Heart right ventricle (tissue), 16 donors: ENCODE measurements at regions not wholly inside any gene's neighbourhood (a gene's known extent, or its start where the extent isn't known, plus 50 kb on each side); places are given as distances from the start of the nearest gene placed in this dataset.

Experiments used
- ATAC-seq, 8 donors: fragments of 200-7000 bp; cut with Tn5 transposase; one replicate each; pipeline ENCODE4 v1.9.1; 2020; ENCODE audit warnings: mild to moderate bottlenecking in 8 of 8, moderate library complexity in 8 of 8, moderate number of reproducible peaks in 1 of 8
- DNase-seq, 2 donors: peaks; one replicate each; pipeline ENCODE4 v3.0.0-alpha.2; 2020
- H3K27ac ChIP-seq, 10 donors: fragments of 200-600 bp; sonication (generic) in 2 of 10; one replicate each; pipeline versions ENCODE4 v1.5.0 to v1.8.0; 2020 to 2022; ENCODE audit warnings: mild to moderate bottlenecking in 3 of 10
- H3K27me3 ChIP-seq, 7 donors: fragments of 200-600 bp; one replicate each; pipeline ENCODE4 v1.8.0; 2021 to 2022; ENCODE audit warnings: mild to moderate bottlenecking in 2 of 7
- H3K36me3 ChIP-seq, 9 donors: fragments of 200-600 bp; sonication (generic) in 1 of 9; one replicate each; pipeline versions ENCODE4 v1.5.0 to v1.8.0; 2020 to 2022; ENCODE audit warnings: mild to moderate bottlenecking in 2 of 9
- H3K4me1 ChIP-seq, 9 donors: fragments of 200-600 bp; sonication (generic) in 1 of 9; one replicate each; pipeline versions ENCODE4 v1.5.0 to v1.8.0; 2020 to 2022; ENCODE audit warnings: mild to moderate bottlenecking in 4 of 9
- H3K4me3 ChIP-seq, 10 donors: fragments of 200-600 bp; sonication (generic) in 2 of 10; one replicate each; pipeline versions ENCODE4 v1.5.0 to v1.8.0; 2020 to 2022; ENCODE audit warnings: mild to moderate bottlenecking in 7 of 10, moderate library complexity in 2 of 10
- H3K9me3 ChIP-seq, 11 donors: fragments of 200-600 bp in 10 of 11; sonication (generic) in 2 of 11; one replicate each; pipeline versions ENCODE4 v1.5.0 to v1.8.0; 2013 to 2022; ENCODE audit warnings: mild to moderate bottlenecking in 2 of 11, control low read depth in 1 of 11, moderate library complexity in 1 of 11
- WGBS, 2 donors: extraction: QIAGEN DNeasy Blood & Tissue Kit; methylation state at CpG; one replicate each; pipeline ENCODE4 v1.1.7; 2013; ENCODE audit warnings: inconsistent platforms in 1 of 2; 5-methylcytosine and 5-hydroxymethylcytosine counted together
- intact Hi-C, 10 donors: fragments of 100-400 bp; cut with DNase I; formaldehyde crosslinking; loops; one replicate each; pipeline versions ENCODE4 v1.11.1 to v1.14.2; 2022
- TF ChIP-seq, protein P1 (sequence below), 9 donors: fragments of 200-600 bp; sonication (generic) in 2 of 9; IDR thresholded peaks; one replicate each; pipeline versions ENCODE4 v1.5.0 to v1.8.0; 2021 to 2022; ENCODE audit warnings: antibody characterized with exemption in 9 of 9, mild to moderate bottlenecking in 5 of 9, moderate library complexity in 1 of 9
- donor health status: Arrhythmogenic right ventricular cardiomyopathy.
- donor health status: ischemic (EF 13 %, LVEDD 7.1; RV severe dilation, severe dysfunction).
- donor health status: healthy with polysubstance abuse.
- donor health status: DM: no; HTN: yes; CAD: no.
- donor health status: DM: no; HTN: no; CAD: no.
- donor health status: ischemic (EF 25% LVEDD 6.9; RV normal size, moderate dysfunction).
- donor health status: ischemic (EF 25% LVEDD 5.7; RV mildly dilated, moderate dysfunction).
- donor health status: healthy.
- donor health status: DM: yes; HTN: yes; CAD: no.
- donor health status: Ischemic cardiomyopathy.
- donor health status: ischemic (EF 35%, LVEDD 5.7; RV mildly dilated, moderate dysfunction).
- donor health status: nonischemic (EF 11% LVEDD 7.7; RV severe dilation, severe dysfunction).
- donor health status: DM: yes; HTN: yes; CAD: no.
- donor health status: PGD.
- donor health status: ischemic (EF 29% LVEDD 5.4; RV normal size, mild dysfunction).
- donor health status: nonischemic (EF 23%, LVEDD 6.1; RV moderate dilation, normal function).

DNA sequence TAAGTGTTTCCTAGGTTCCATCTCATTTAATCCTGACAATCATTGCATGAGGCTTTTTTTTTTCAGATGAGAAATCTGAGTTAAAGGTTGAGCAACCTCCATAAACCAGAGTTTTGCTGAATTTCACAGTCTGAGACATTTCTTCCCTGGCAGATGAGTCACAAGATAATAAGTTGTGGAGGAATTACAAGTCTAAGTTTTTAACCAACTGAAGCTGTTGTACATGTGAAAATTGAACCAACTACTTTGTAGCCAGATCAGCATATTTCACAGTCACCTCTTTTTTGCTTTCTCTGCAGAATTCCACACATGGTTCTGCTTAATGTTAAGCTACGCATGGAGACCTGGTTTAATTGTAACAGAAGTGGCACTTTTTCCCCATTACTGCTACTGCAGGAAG, 765.6 kb downstream of the CDH11 start:
- DNase-seq = no peak
- intact Hi-C loops = no loop called here
- Histone ChIP-seq H3K4me3 (no peak overlapping the region), H3K27me3 (no peaks in the 10 kb centered on the region), H3K4me1 (no peaks in the 10 kb centered on the region), H3K9me3 (peaks cover 0 to 3% (median 0%) of the 10 kb centered on the region in 11 donors), H3K36me3 (no peaks in the 10 kb centered on the region), H3K27ac (no peak overlapping the region)
- 95 to 100% methylated on average over 1 of the region's 1 CpG for WGBS, 2 donors
- TF ChIP-seq, protein P1, sequence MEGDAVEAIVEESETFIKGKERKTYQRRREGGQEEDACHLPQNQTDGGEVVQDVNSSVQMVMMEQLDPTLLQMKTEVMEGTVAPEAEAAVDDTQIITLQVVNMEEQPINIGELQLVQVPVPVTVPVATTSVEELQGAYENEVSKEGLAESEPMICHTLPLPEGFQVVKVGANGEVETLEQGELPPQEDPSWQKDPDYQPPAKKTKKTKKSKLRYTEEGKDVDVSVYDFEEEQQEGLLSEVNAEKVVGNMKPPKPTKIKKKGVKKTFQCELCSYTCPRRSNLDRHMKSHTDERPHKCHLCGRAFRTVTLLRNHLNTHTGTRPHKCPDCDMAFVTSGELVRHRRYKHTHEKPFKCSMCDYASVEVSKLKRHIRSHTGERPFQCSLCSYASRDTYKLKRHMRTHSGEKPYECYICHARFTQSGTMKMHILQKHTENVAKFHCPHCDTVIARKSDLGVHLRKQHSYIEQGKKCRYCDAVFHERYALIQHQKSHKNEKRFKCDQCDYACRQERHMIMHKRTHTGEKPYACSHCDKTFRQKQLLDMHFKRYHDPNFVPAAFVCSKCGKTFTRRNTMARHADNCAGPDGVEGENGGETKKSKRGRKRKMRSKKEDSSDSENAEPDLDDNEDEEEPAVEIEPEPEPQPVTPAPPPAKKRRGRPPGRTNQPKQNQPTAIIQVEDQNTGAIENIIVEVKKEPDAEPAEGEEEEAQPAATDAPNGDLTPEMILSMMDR (IDR thresholded peaks at IDR 0.05) = no peak
- no peak for ATAC-seq

DNA sequence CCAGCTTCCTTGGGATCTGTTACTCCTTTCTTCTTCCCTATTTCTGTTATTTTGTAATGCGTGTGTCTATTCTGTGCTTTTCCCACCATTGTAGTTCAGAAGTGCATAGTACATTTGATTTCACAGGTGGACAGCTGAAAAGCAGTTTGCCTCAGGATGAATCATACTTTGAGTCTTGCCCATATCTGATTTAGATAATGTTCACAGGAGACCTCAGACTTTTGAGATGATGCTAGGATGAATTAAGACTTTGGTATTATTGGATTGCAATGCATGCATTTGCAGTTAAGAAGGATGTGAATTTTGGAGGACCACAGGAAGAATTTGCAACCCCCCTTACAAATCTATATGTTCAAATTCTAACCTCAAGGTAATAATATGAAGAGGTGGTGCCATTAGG, 769.6 kb downstream of the CDH11 start:
- WGBS, 2 donors = 89 to 94% methylated on average over 1 of the region's 1 CpG
- intact Hi-C loops = no loop called here
- no peaks in the 10 kb centered on the region for H3K27me3 ChIP-seq
- no peak for ATAC-seq
- peaks cover 0 to 3% (median 0%) of the 10 kb centered on the region in 11 donors for H3K9me3 ChIP-seq
- no peak for DNase-seq
- H3K4me3 ChIP-seq = no peak overlapping the region
- TF ChIP-seq, protein P1 (IDR thresholded peaks at IDR 0.05) = no peak
- H3K4me1 ChIP-seq = no peaks in the 10 kb centered on the region
- no peaks in the 10 kb centered on the region for H3K36me3 ChIP-seq
- no peak overlapping the region for H3K27ac ChIP-seq

DNA sequence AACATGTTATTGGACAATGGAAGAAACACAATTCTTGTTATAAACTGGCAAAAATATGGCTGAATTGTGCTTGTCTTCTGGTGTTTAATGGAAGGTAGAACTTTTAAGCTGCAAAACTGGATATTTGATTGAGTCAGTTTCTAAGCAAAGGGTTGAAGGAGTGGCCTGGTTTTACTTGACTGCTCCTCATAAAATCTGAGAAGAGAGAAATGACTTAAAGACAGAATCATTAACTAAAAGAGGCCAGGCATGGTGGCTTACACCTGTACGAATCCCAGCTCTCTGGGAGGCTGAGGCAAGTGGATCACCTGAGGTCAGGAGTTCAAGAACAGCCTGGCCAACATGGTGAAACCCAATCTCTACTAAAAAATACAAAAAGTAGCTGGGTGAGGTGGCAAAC, 770.7 kb downstream of the CDH11 start:
- no peak for DNase-seq
- WGBS, 2 donors = 81 to 88% methylated on average over 1 of the region's 1 CpG

DNA sequence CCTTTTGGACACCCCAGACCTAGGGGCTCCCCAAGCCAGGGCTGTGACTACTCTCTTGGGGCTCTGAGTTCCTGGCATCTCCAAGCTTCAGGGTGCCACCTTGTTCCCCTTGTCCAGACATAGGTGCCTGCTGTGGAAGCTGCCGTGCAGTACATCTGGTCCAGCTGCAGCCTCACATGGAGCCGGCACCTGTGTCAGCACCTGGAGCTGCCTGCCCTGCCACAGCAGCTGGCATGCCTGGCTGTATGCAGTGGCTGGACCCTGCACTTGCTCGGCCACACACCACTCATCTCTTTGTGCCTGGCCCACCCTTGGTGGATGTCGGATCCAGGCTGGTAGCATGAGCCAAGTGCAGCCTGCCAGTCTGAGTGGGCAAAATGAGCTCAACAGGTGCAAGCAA, 775.8 kb downstream of the CDH11 start:
- no peak overlapping the region for H3K27ac ChIP-seq
- 94% methylated on average over 4 of the region's 4 CpGs for WGBS, 2 donors
- no peak overlapping the region for H3K4me3 ChIP-seq
- DNase-seq (no peak), ATAC-seq (no peak)
- TF ChIP-seq, protein P1 (IDR thresholded peaks at IDR 0.05) = no peak
- intact Hi-C loops = no loop called here
- H3K36me3 ChIP-seq = no peaks in the 10 kb centered on the region
- H3K4me1 ChIP-seq = no peaks in the 10 kb centered on the region
- peaks cover 0 to 20% (median 0%) of the 10 kb centered on the region in 11 donors for H3K9me3 ChIP-seq
- H3K27me3 ChIP-seq = no peaks in the 10 kb centered on the region

More for the DNA sequence above, 770.7 kb downstream of the CDH11 start:
- H3K4me1 ChIP-seq = no peaks in the 10 kb centered on the region
- TF ChIP-seq, protein P1 (IDR thresholded peaks at IDR 0.05) = no peak
- H3K4me3 ChIP-seq = no peak overlapping the region
- peaks cover 0 to 3% (median 0%) of the 10 kb centered on the region in 11 donors for H3K9me3 ChIP-seq
- intact Hi-C loops = no loop called here
- no peak overlapping the region for H3K27ac ChIP-seq
- H3K36me3 ChIP-seq = no peaks in the 10 kb centered on the region
- no peaks in the 10 kb centered on the region for H3K27me3 ChIP-seq
- no peak for ATAC-seq
